Suprapubic skin (tissue), 4 donors: ENCODE measurements at regions not wholly inside any gene's neighbourhood (a gene's known extent, or its start where the extent isn't known, plus 50 kb on each side); places are given as distances from the start of the nearest gene placed in this dataset.

Experiments
- DNase-seq, 2 donors: peaks; one replicate each; pipeline ENCODE4 v3.0.0-alpha.2; 2019; ENCODE audit warnings: low spot score in 2 of 2
- H3K27ac ChIP-seq: fragments of 200-600 bp; sonication (generic); one replicate; pipeline ENCODE4 v1.5.1; 2019
- H3K27me3 ChIP-seq: fragments of 200-600 bp; sonication (generic); one replicate; pipeline ENCODE4 v1.5.1; 2019
- H3K36me3 ChIP-seq: fragments of 200-600 bp; sonication (generic); one replicate; pipeline ENCODE4 v1.5.1; 2019
- H3K4me1 ChIP-seq: fragments of 200-600 bp; sonication (generic); one replicate; pipeline ENCODE4 v1.5.1; 2019
- H3K4me3 ChIP-seq: fragments of 200-600 bp; sonication (generic); one replicate; pipeline ENCODE4 v1.5.1; 2019; ENCODE audit warnings: mild to moderate bottlenecking
- H3K9me3 ChIP-seq: fragments of 200-600 bp; sonication (generic); one replicate; pipeline ENCODE4 v1.5.1; 2019
- CTCF ChIP-seq, 2 donors: fragments of 200-600 bp in 1 of 2; fragments of 450-650 bp in 1 of 2; sonication (generic) in 1 of 2; IDR thresholded peaks; one replicate each; pipeline ENCODE4 v1.5.1; 2016 to 2019; ENCODE audit warnings: antibody characterized with exemption in 2 of 2, mild to moderate bottlenecking in 1 of 2, moderate library complexity in 1 of 2
- EP300 ChIP-seq: sonication (generic); formaldehyde crosslinking; IDR thresholded peaks from one replicate; pipeline ENCODE4 v1.6.1; 2017; ENCODE audit warnings: antibody characterized with exemption
- POLR2A ChIP-seq, 2 donors: fragments of 450-650 bp; IDR thresholded peaks; one replicate each; pipeline ENCODE4 v1.6.1; 2017; ENCODE audit warnings: antibody characterized with exemption in 2 of 2, mild to moderate bottlenecking in 2 of 2, moderate library complexity in 2 of 2
- POLR2AphosphoS5 ChIP-seq, 3 donors: sonication (generic); formaldehyde crosslinking; IDR thresholded peaks; one replicate each; pipeline ENCODE4 v1.6.1; 2017; ENCODE audit warnings: antibody characterized with exemption in 3 of 3
- WGBS: methylation state at CpG from one replicate; pipeline ENCODE4 v1.1.5; 2018; 5-methylcytosine and 5-hydroxymethylcytosine counted together

GRCh38 chr1:170305777-170306512 is 160.2 kb downstream of the NTMT2 start:
- DNase-seq, result no peak
- no peaks in the 10 kb centered on the region for H3K36me3 ChIP-seq
- H3K27ac ChIP-seq, result no peak overlapping the region
- no peak for TF ChIP-seq CTCF (IDR thresholded peaks at IDR 0.05)
- no peak for TF ChIP-seq EP300
- no peak for TF ChIP-seq POLR2A (IDR thresholded peaks at IDR 0.05)
- no peak for TF ChIP-seq POLR2AphosphoS5 (IDR thresholded peaks at IDR 0.05)
- WGBS, result 47% methylated on average over 2 of the region's 2 CpGs
- H3K27me3 ChIP-seq, result no peaks in the 10 kb centered on the region
- H3K4me3 ChIP-seq, result no peak overlapping the region
- H3K4me1 ChIP-seq, result peaks cover 8% of the 10 kb centered on the region
- no peaks in the 10 kb centered on the region for H3K9me3 ChIP-seq

- Histone ChIP-seq H3K4me3 (no peak overlapping the region), H3K4me1 (peaks cover 8% of the 10 kb centered on the region), H3K27me3 (no peaks in the 10 kb centered on the region), H3K9me3 (no peaks in the 10 kb centered on the region), H3K36me3 (no peaks in the 10 kb centered on the region), H3K27ac (no peak overlapping the region)
- DNase-seq, result no peak
- TF ChIP-seq POLR2A (IDR thresholded peaks at IDR 0.05), result no peak
Measured at GRCh38 chr1:170306513-170306910, 160.8 kb downstream of the NTMT2 start.

- DNase-seq, result no peak
- Histone ChIP-seq H3K4me3 (no peak overlapping the region), H3K4me1 (peaks cover 8% of the 10 kb centered on the region), H3K27ac (peak overlapping the region; percentile 31), H3K36me3 (no peaks in the 10 kb centered on the region), H3K9me3 (no peaks in the 10 kb centered on the region), H3K27me3 (no peaks in the 10 kb centered on the region)
- WGBS, result 54% methylated on average over 2 of the region's 2 CpGs
- no peak for TF ChIP-seq POLR2AphosphoS5 (IDR thresholded peaks at IDR 0.05)
- TF ChIP-seq CTCF (IDR thresholded peaks at IDR 0.05), result no peak
- TF ChIP-seq POLR2A (IDR thresholded peaks at IDR 0.05), result no peak
- no peak for TF ChIP-seq EP300
Measured at GRCh38 chr1:170306948-170307347, 161.2 kb downstream of the NTMT2 start.

GRCh38 chr1:170307426-170307825 is 161.7 kb downstream of the NTMT2 start:
- Histone ChIP-seq H3K36me3 (no peaks in the 10 kb centered on the region), H3K27me3 (no peaks in the 10 kb centered on the region), H3K4me1 (peaks cover 8% of the 10 kb centered on the region), H3K9me3 (no peaks in the 10 kb centered on the region), H3K27ac (peak overlapping the region; percentile 31), H3K4me3 (no peak overlapping the region)
- DNase-seq, result no peak
- 42% methylated on average over 1 of the region's 1 CpG for WGBS
- TF ChIP-seq POLR2AphosphoS5 (IDR thresholded peaks at IDR 0.05) (no peak), CTCF (IDR thresholded peaks at IDR 0.05) (no peak), POLR2A (IDR thresholded peaks at IDR 0.05) (no peak), EP300 (no peak)

GRCh38 chr1:170309389-170310013 is 163.7 kb downstream of the NTMT2 start:
- H3K36me3 ChIP-seq, result no peaks in the 10 kb centered on the region
- peak in 1 of 3 donors; percentile 28 for TF ChIP-seq POLR2AphosphoS5 (IDR thresholded peaks at IDR 0.05)
- TF ChIP-seq CTCF (IDR thresholded peaks at IDR 0.05), result no peak
- no peaks in the 10 kb centered on the region for H3K27me3 ChIP-seq
- WGBS, result 54% methylated on average over 10 of the region's 10 CpGs
- peak in 1 of 2 donors; percentile 75 for DNase-seq
- no peak overlapping the region for H3K27ac ChIP-seq
- H3K9me3 ChIP-seq, result no peaks in the 10 kb centered on the region
- H3K4me1 ChIP-seq, result peaks cover 8% of the 10 kb centered on the region
- no peak overlapping the region for H3K4me3 ChIP-seq
